ENCODE measurements at regions not wholly inside any gene's neighbourhood (a gene's known extent, or its start where the extent isn't known, plus 50 kb on each side); places are given as distances from the start of the nearest gene placed in this dataset.

DNA sequence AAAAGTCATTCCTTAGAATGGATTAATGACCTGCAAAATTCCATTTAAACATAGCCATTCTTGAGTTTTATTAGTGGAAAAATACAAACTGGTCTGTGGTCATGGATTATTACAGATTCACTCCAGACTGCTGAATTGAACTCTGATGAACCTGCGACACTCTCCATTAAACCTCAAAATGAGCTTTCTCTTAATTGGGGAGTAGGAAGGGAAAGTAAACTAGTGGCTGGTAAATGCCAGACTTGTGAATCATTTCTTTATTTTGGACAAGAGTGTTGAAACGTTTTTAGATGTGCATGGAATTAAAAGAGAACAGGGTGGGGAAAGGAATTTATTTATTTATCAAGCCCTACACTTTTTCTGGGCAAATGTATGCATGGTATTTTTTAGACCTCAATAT lies 321.2 kb upstream of the FANCL start:
- Histone ChIP-seq H2BK5ac (ENCODE audit: low read depth, low read length) (no peak overlapping the region), H2AK5ac (ENCODE audit: low read depth, low read length) (no peak overlapping the region), H2BK12ac (ENCODE audit: low read depth, low read length) (no peak overlapping the region), H4K91ac (replicated peaks; ENCODE audit: insufficient read length, low read length) (no peak overlapping the region), H3K4ac (replicated peaks; ENCODE audit: insufficient read length, low read depth, low read length) (no peak overlapping the region), H3K9ac (replicated peaks in 1 of 4; ENCODE audit: extremely low read depth in 1 of 4, low read depth in 3 of 4, low read length in 3 of 4) (no peak overlapping the region), H2BK120ac (replicated peaks; ENCODE audit: low read depth, low read length) (no peak overlapping the region), H3K4me2 (ENCODE audit: insufficient read depth in 1 of 2, low read depth in 2 of 2, low read length in 2 of 2) (no peak overlapping the region), H3K23me2 (ENCODE audit: low read depth, low read length) (no peaks in the 10 kb centered on the region), H3K79me2 (ENCODE audit: control insufficient read depth in 1 of 2, insufficient read depth in 2 of 2, low read length in 2 of 2) (no peaks in the 10 kb centered on the region), H3K23ac (ENCODE audit: insufficient read length) (no peak overlapping the region), H3K56ac (replicated peaks; ENCODE audit: insufficient read length, low read depth, low read length) (no peak overlapping the region), H3K14ac (ENCODE audit: insufficient read length) (no peak overlapping the region), H3K79me1 (ENCODE audit: low read depth, low read length) (no peaks in the 10 kb centered on the region), H3K4me3 (ENCODE audit: extremely low read depth in 1 of 4, insufficient read depth in 2 of 4, low read depth in 3 of 4, low read length in 4 of 4) (no peak overlapping the region), H2BK20ac (ENCODE audit: low read length) (no peak overlapping the region), H3K36me3 (ENCODE audit: control insufficient read depth in 2 of 4, insufficient read depth in 4 of 4, low read length in 3 of 4) (no peaks in the 10 kb centered on the region), H3K18ac (ENCODE audit: extremely low read depth, low read length) (no peak overlapping the region), H2AFZ (ENCODE audit: low read length) (no peak overlapping the region), H2BK15ac (ENCODE audit: low read length) (no peak overlapping the region), H3K4me1 (replicated peaks in 1 of 4; ENCODE audit: control insufficient read depth in 3 of 4, insufficient read depth in 4 of 4, low read length in 3 of 4) (peaks cover 0 to 3% (median 2%) of the 10 kb centered on the region in 4 experiments; a peak in 4 of 7 replicates), H3K27ac (ENCODE audit: low read depth, low read length) (no peak overlapping the region), H4K8ac (ENCODE audit: extremely low read depth, insufficient read depth, low read length) (no peak overlapping the region), H4K20me1 (replicated peaks in 1 of 2; ENCODE audit: control insufficient read depth in 1 of 2, insufficient read depth in 2 of 2, low read length in 2 of 2) (no peaks in the 10 kb centered on the region), H3K27me3 (replicated peaks in 1 of 4; ENCODE audit: control insufficient read depth in 3 of 4, extremely low read depth in 1 of 4, insufficient read depth in 3 of 4, low read length in 3 of 4) (no peaks in the 10 kb centered on the region), H4K5ac (ENCODE audit: insufficient read length, low read depth, low read length) (no peak overlapping the region), H3K9me3 (ENCODE audit: insufficient read depth in 2 of 2, low read depth in 1 of 2, low read length in 1 of 2) (no peaks in the 10 kb centered on the region)
- DNase-seq (ENCODE audit: low read depth in 1 of 2, low spot score in 2 of 2) (no peak), FAIRE-seq (no peak)
- CTCF ChIA-PET (ENCODE audit: partially characterized antibody): interaction anchor here (1.3 to 1.4 kb wide), 2 partner anchors 9 to 10 kb away, joined by 3 to 6 read pairs; no protein-coding TSS in a partner anchor
- POLR2A ChIA-PET (ENCODE audit: partially characterized antibody): interaction anchor here (1.5 kb wide), 1 partner anchor 22 kb away, joined by 5 read pairs; no protein-coding TSS in a partner anchor
- whole genome bisulfite sequencing, 2 experiments (ENCODE audit: extremely low coverage in 1 of 2, insufficient coverage in 1 of 2, insufficient read length in 1 of 2, insufficient replicate concordance in 2 of 2, low coverage in 1 of 2, low lambda C conversion rate in 2 of 2, missing lambda C conversion rate in 1 of 2): 83% methylated on average over 2 of the region's 2 CpGs; no CpG with 5 or more reads in 1 of the 2 experiments
- TF ChIP-seq RXRA (IDR thresholded peaks at IDR 0.05; ENCODE audit: insufficient read depth, low read depth, low read length) (no peak), SP1 (IDR thresholded peaks at IDR 0.05; ENCODE audit: low read depth, low read length) (no peak), TAF7 (optimal IDR thresholded peaks at IDR 0.05; ENCODE audit: borderline replicate concordance, low read depth, low read length) (no peak), USF2 (IDR thresholded peaks at IDR 0.05; ENCODE audit: low read length) (no peak), TAF1 (IDR thresholded peaks at IDR 0.05; ENCODE audit: low read depth, low read length) (no peak), PHF8 (conservative IDR thresholded peaks at IDR 0.05; ENCODE audit: low read depth, low read length) (no peak), KDM4A (IDR thresholded peaks at IDR 0.05; ENCODE audit: low read depth, low read length, severe bottlenecking) (no peak), MAFK (IDR thresholded peaks at IDR 0.05; ENCODE audit: low read depth, low read length) (no peak), EZH2 (IDR thresholded peaks at IDR 0.05; ENCODE audit: low read depth, low read length, severe bottlenecking) (no peak), SP2 (IDR thresholded peaks at IDR 0.05; ENCODE audit: low read length) (no peak), RNF2 (IDR thresholded peaks at IDR 0.05; ENCODE audit: borderline replicate concordance, low read depth, low read length, missing control alignments, poor library complexity, severe bottlenecking) (no peak), NRF1 (IDR thresholded peaks at IDR 0.05; ENCODE audit: low read depth, low read length) (no peak)
- TF ChIP-seq, protein P1, sequence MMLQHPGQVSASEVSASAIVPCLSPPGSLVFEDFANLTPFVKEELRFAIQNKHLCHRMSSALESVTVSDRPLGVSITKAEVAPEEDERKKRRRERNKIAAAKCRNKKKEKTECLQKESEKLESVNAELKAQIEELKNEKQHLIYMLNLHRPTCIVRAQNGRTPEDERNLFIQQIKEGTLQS (IDR thresholded peaks at IDR 0.05; ENCODE audit: insufficient read depth, low read depth, low read length): no peak
